HepG2 (cell line): ENCODE measurements at regions not wholly inside any gene's neighbourhood (a gene's known extent, or its start where the extent isn't known, plus 50 kb on each side); places are given as distances from the start of the nearest gene placed in this dataset.

Experiments
- GABPA ChIP-seq, 2 experiments: IDR thresholded peaks; 2 replicates each; pipeline ENCODE4 v1.6.1; 2011 to 2016; ENCODE audit warnings: low read depth in 2 of 2, low read length in 1 of 2, missing biosample characterization in 1 of 2, missing genetic modification characterization in 1 of 2
- JUND ChIP-seq: sonication (generic); formaldehyde crosslinking; IDR thresholded peaks from 2 replicates; pipeline ENCODE4 v1.8.0; 2022; ENCODE audit warnings: mild to moderate bottlenecking, missing genetic modification reagents
- REST ChIP-seq, 2 experiments: IDR thresholded peaks; 2 replicates each; pipeline ENCODE4 v1.6.1; 2011 to 2012; ENCODE audit warnings: low read length in 2 of 2, borderline replicate concordance in 1 of 2, low read depth in 1 of 2, mild to moderate bottlenecking in 1 of 2, moderate library complexity in 1 of 2
- TAF1 ChIP-seq: sonication (generic); formaldehyde crosslinking; IDR thresholded peaks from 2 replicates; pipeline ENCODE4 v1.4.0; 2020; ENCODE audit warnings: missing genetic modification reagents
- THYN1 ChIP-seq: sonication (generic); formaldehyde crosslinking; IDR thresholded peaks from 2 replicates; pipeline ENCODE4 v1.8.1; 2023; ENCODE audit warnings: low read depth, mild to moderate bottlenecking, moderate library complexity, missing genetic modification reagents, borderline replicate concordance
- ZNF224 ChIP-seq: sonication (generic); formaldehyde crosslinking; IDR thresholded peaks from 2 replicates; pipeline ENCODE4 v1.5.0; 2020; ENCODE audit warnings: mild to moderate bottlenecking, missing genetic modification reagents
- TF ChIP-seq, protein P1 (sequence below): sonication (generic); formaldehyde crosslinking; IDR thresholded peaks from 2 replicates; pipeline ENCODE4 v1.4.0; 2020; ENCODE audit warnings: missing genetic modification reagents

DNA sequence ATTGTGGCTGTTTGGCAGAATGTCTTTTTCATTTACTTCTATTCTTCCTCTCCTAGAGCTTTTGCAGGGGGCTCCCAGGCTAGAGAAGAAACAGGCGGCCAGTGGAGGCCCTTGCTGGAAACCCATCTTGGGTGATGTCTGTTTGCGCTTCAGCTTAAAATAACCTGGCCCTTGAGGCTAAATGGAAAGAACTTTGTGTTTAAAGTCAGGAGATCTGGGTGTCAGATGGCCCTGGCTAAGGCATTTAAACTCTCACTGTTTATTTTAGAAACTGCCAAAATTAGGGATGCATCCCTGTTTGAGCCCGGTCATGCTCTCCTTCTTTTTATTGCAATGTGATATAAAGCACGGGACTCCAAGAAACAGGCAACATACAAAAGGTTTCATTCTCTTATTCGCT lies 118.4 kb upstream of the RMP24 start:
- TF ChIP-seq TAF1 (CRISPR knock-in tag) (no peak), GABPA (IDR thresholded peaks at IDR 0.05; ENCODE audit: low read depth, low read length) (no peak), GABPA (CRISPR knock-in tag; IDR thresholded peaks at IDR 0.05; ENCODE audit: low read depth) (no peak), ZNF224 (no peak), JUND (no peak), THYN1 (CRISPR knock-in tag) (no peak), REST (IDR thresholded peaks at IDR 0.05; ENCODE audit: borderline replicate concordance in 1 of 2, low read depth in 1 of 2, low read length in 2 of 2) (no peak)
- TF ChIP-seq, protein P1, sequence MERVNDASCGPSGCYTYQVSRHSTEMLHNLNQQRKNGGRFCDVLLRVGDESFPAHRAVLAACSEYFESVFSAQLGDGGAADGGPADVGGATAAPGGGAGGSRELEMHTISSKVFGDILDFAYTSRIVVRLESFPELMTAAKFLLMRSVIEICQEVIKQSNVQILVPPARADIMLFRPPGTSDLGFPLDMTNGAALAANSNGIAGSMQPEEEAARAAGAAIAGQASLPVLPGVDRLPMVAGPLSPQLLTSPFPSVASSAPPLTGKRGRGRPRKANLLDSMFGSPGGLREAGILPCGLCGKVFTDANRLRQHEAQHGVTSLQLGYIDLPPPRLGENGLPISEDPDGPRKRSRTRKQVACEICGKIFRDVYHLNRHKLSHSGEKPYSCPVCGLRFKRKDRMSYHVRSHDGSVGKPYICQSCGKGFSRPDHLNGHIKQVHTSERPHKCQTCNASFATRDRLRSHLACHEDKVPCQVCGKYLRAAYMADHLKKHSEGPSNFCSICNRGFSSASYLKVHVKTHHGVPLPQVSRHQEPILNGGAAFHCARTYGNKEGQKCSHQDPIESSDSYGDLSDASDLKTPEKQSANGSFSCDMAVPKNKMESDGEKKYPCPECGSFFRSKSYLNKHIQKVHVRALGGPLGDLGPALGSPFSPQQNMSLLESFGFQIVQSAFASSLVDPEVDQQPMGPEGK (CRISPR knock-in tag), result no peak
